ENCODE measurements at regions not wholly inside any gene's neighbourhood (a gene's known extent, or its start where the extent isn't known, plus 50 kb on each side); places are given as distances from the start of the nearest gene placed in this dataset.

DNA sequence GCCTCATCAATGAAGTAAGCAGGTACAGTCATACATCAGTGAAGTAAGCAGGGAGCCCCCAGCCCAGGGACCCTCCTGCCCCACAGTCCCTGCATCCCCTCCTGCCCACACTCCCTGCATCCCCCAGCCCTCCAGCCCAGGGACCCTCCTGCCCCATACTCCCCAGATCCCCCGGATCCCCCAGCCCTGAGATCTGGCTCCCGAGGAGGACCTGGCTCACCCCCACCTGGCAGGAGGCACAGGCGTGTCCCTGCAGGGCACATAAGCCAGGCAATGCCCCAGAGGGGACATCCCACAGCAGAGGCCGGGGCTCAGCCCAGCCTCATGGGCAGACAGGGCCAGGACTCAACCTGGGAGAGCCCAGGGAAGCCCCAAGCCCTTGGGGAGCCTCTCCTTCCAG, 53.6 kb upstream of the TPM4 start (continued):
- TF ChIP-seq, protein P1, sequence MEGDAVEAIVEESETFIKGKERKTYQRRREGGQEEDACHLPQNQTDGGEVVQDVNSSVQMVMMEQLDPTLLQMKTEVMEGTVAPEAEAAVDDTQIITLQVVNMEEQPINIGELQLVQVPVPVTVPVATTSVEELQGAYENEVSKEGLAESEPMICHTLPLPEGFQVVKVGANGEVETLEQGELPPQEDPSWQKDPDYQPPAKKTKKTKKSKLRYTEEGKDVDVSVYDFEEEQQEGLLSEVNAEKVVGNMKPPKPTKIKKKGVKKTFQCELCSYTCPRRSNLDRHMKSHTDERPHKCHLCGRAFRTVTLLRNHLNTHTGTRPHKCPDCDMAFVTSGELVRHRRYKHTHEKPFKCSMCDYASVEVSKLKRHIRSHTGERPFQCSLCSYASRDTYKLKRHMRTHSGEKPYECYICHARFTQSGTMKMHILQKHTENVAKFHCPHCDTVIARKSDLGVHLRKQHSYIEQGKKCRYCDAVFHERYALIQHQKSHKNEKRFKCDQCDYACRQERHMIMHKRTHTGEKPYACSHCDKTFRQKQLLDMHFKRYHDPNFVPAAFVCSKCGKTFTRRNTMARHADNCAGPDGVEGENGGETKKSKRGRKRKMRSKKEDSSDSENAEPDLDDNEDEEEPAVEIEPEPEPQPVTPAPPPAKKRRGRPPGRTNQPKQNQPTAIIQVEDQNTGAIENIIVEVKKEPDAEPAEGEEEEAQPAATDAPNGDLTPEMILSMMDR (IDR thresholded peaks at IDR 0.05; ENCODE audit: control extremely low read depth in 1 of 3, insufficient read depth in 1 of 3, low read depth in 1 of 3, low read length in 3 of 3) = no peak
- TF ChIP-seq EGR1 (IDR thresholded peaks at IDR 0.05; ENCODE audit: borderline replicate concordance, low read depth, low read length) (no peak), SP2 (IDR thresholded peaks at IDR 0.05; ENCODE audit: low read length) (no peak), POLR2AphosphoS5 (IDR thresholded peaks at IDR 0.05; ENCODE audit: low read depth, low read length) (no peak)

Measured in H1 (cell line).